ENCODE measurements at regions not wholly inside any gene's neighbourhood (a gene's known extent, or its start where the extent isn't known, plus 50 kb on each side); places are given as distances from the start of the nearest gene placed in this dataset.
"Not testable (repeated sequence)": the region's sequence is repeated elsewhere in the genome, so short reads cannot be mapped to it uniquely, and the experiment has no call there.

DNA sequence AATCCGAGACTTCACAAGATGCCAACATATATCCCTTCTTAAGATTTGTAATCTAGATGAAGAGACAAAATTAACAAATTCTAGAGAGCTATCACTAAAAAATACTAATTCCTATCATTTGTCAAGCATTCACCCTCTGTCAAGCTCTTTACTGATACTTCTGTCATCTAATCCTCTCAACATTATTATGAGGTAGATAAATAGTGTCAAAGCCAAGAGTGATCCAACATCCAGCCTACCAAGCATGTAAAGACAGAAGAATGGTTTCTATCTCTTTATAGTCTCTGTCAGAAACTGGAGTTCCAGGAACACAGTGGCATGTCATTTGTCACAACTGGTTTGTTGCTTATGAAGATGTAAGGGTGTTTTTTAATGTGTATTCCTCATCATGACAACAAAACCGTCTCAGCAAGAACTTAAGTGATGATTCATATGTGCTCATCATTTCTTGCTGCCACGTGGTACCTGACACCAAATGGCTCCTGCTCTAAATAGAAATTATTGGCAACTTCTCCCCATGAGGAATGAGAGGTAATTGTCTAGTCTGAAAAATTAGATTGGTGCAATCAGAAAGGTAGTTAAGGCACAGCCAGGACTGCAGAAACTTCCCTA is 196.8 kb downstream of the TOX3 start:
- DNase-seq = no peak
- H3K27me3 Mint-ChIP-seq (ENCODE audit: insufficient read depth) = peaks cover 5% of the 10 kb centered on the region; the same call in 1 of the 2 replicates
- peaks cover 48% of the 10 kb centered on the region for H3K9me3 Mint-ChIP-seq
- no peaks in the 10 kb centered on the region for H3K4me1 Mint-ChIP-seq (ENCODE audit: low read depth)
- no peak overlapping the region for H3K27ac Mint-ChIP-seq
- H3K36me3 Mint-ChIP-seq (ENCODE audit: low read depth) = no peaks in the 10 kb centered on the region
- TF ChIP-seq CTCF (IDR thresholded peaks at IDR 0.05) = no peak
- H3K4me3 Mint-ChIP-seq = no peak overlapping the region

DNA sequence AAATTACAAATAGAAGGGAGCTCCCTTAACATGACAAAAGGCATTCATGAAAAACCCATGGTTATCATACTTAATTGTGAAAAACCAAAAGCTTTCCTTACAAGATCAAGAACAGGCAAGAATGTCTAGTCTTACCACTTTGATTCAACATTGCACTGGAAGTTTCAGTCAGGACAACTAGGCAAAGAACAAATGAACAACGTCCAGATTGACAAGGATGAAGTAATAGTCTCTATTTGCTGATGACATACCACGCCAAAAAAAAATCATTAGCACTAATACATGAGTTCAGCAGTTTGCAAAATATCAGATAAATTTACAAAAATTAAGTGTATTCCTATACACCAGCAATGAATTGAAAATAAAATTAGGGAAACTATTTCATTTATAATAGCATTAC is 200.2 kb downstream of the TOX3 start:
- no peak for TF ChIP-seq CTCF (IDR thresholded peaks at IDR 0.05)
- Mint-ChIP-seq H3K27ac (no peak overlapping the region), H3K36me3 (ENCODE audit: low read depth) (no peaks in the 10 kb centered on the region), H3K4me3 (no peak overlapping the region), H3K4me1 (ENCODE audit: low read depth) (no peaks in the 10 kb centered on the region), H3K9me3 (peaks cover 43% of the 10 kb centered on the region), H3K27me3 (ENCODE audit: insufficient read depth) (peaks cover 2% of the 10 kb centered on the region; the same call in 1 of the 2 replicates)
- DNase-seq = no peak

GRCh38 chr16:52333673-52334072 is 213.3 kb downstream of the TOX3 start:
- not testable (repeated sequence) for H3K4me3 Mint-ChIP-seq; H3K27ac Mint-ChIP-seq; H3K36me3 Mint-ChIP-seq (ENCODE audit: low read depth); DNase-seq; H3K4me1 Mint-ChIP-seq (ENCODE audit: low read depth); H3K27me3 Mint-ChIP-seq (ENCODE audit: insufficient read depth)
- H3K9me3 Mint-ChIP-seq = peaks cover 60% of the 10 kb centered on the region

- H3K27ac Mint-ChIP-seq = no peak overlapping the region
- no peak for TF ChIP-seq CTCF (IDR thresholded peaks at IDR 0.05)
- H3K4me1 Mint-ChIP-seq (ENCODE audit: low read depth) = no peaks in the 10 kb centered on the region
- DNase-seq = no peak
- no peaks in the 10 kb centered on the region for H3K27me3 Mint-ChIP-seq (ENCODE audit: insufficient read depth)
- H3K36me3 Mint-ChIP-seq (ENCODE audit: low read depth) = no peaks in the 10 kb centered on the region
- peaks cover 48% of the 10 kb centered on the region for H3K9me3 Mint-ChIP-seq
- no peak overlapping the region for H3K4me3 Mint-ChIP-seq
Observed at GRCh38 chr16:52320930-52321439, 226.0 kb downstream of the TOX3 start.

DNA sequence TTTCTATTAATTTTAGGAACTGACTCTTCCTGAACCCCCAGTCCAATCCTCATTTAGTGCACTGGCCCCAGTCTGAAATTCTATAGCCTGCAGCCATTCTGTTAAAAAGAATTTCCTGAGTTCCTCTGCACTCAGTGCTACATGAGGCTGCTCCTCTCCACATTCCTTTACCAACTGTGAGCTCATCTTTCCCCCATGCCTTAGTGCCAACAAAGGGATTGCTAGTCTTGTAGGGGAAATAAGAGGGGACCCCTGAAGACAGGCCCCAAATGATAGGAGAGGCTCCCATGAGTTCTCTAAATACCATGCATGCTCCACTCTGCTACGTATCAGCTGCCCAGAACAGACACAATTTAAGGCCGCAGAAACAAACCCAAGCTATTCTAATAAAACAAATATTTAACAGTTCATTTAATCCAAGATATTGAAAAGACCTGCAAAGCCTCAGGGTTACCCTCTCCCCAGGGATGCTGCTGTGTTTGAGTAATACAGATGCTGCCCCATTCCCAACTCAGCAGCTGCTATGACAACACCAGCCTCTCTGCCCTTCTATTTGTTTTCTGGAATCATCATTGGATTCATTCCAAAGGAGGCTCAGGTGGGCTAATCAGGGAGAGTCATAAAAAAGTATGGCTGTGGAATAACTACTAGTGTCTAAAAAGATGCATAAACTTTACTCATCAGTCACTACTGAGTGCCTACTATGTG is 228.5 kb downstream of the TOX3 start:
- Mint-ChIP-seq H3K9me3 (peaks cover 51% of the 10 kb centered on the region), H3K4me1 (ENCODE audit: low read depth) (no peaks in the 10 kb centered on the region), H3K4me3 (no peak overlapping the region), H3K27me3 (ENCODE audit: insufficient read depth) (no peaks in the 10 kb centered on the region), H3K27ac (no peak overlapping the region), H3K36me3 (ENCODE audit: low read depth) (no peaks in the 10 kb centered on the region)
- DNase-seq = no peak
- no peak for TF ChIP-seq CTCF (IDR thresholded peaks at IDR 0.05)

DNA sequence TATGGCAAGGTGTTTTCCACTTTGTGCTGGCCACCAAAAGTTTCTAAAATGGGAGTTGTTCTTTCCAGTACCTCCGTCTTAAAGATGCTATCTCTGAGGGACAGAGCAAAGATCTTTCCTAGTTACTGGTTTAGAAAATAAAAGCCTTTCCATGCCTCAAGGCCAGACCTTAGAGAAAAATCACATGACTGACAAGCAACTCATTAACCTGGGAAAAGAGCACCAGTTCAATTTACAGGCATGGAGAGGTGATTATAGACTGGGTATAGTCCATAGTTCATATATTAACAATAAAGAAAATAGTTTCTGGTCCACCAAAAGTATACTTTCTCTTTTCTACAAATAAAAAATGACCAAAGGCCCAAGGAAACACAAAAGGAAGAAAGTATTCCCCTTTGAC is 230.7 kb downstream of the TOX3 start:
- H3K9me3 Mint-ChIP-seq = peaks cover 35% of the 10 kb centered on the region
- no peak for DNase-seq
- no peaks in the 10 kb centered on the region for H3K36me3 Mint-ChIP-seq (ENCODE audit: low read depth)
- no peak overlapping the region for H3K4me3 Mint-ChIP-seq
- H3K27me3 Mint-ChIP-seq (ENCODE audit: insufficient read depth) = no peaks in the 10 kb centered on the region
- no peak overlapping the region for H3K27ac Mint-ChIP-seq
- H3K4me1 Mint-ChIP-seq (ENCODE audit: low read depth) = no peaks in the 10 kb centered on the region
- TF ChIP-seq CTCF (IDR thresholded peaks at IDR 0.05) = no peak

Measured in HFFc6 (cell line).